HG03342 (cell line): ENCODE measurements at regions not wholly inside any gene's neighbourhood (a gene's known extent, or its start where the extent isn't known, plus 50 kb on each side); places are given as distances from the start of the nearest gene placed in this dataset.

ENCODE experiments used
- ATAC-seq: cut with Tn5 transposase; IDR thresholded peaks from one replicate; pipeline ENCODE4 v1.9.1; 2021; ENCODE audit warnings: mild to moderate bottlenecking, moderate library complexity; ENCODE audit not compliant: unreplicated experiment

DNA sequence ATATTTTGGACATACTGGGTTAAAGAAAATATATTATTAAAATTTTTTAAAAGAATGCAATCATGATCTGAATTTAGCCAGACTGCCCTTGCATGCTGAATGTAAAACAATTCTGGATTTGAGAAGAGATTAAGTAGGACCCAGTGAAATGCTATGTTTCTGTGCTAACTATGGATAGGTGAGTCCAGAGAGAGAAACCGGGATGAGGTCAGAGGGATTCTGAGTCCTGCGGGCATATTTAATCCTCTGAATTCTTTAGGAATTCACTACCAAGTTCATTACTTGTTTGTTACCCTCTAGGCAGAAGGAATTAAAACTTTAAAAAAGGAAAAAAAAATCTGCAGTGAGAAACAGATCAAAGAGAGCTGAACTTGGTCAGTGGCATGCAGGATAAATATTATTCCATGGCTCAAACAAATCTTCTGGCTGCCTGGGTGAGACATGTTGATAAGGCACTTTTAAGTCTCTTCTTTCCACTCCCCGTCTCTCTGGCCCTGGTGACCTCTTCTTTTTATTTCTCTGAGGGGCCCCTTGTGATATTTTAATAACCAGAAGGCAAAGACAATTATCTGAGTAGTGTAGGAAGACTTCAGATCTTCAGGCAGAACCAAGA lies 50.2 kb upstream of the LYZL1 start:
- no peak for ATAC-seq
